CD14-positive monocyte (primary cell): ENCODE measurements at regions not wholly inside any gene's neighbourhood (a gene's known extent, or its start where the extent isn't known, plus 50 kb on each side); places are given as distances from the start of the nearest gene placed in this dataset.

Experiments
- DNase-seq, 3 donors: peaks; one replicate each; pipeline ENCODE4 v3.0.0-alpha.2; 2011 to 2022
- H2AFZ ChIP-seq: 2 replicates; pipeline ENCODE4 v1.6.0; 2012; ENCODE audit warnings: mild to moderate bottlenecking, low read depth, low read length, inconsistent platforms; ENCODE audit not compliant: insufficient read depth, poor library complexity, severe bottlenecking
- H3K27ac ChIP-seq, 2 donors: 1 replicate in 1 of 2; 2 replicates in 1 of 2; pipeline ENCODE4 v1.5.1; 2012 to 2013; ENCODE audit warnings: low read length in 2 of 2, control low read depth in 1 of 2, inconsistent platforms in 1 of 2, low read depth in 1 of 2, mild to moderate bottlenecking in 1 of 2
- H3K27me3 ChIP-seq, 2 donors: one replicate each; pipeline versions ENCODE4 v1.6.0 to v1.6.1; 2011 to 2013; ENCODE audit warnings: low read length in 2 of 2; ENCODE audit not compliant: control insufficient read depth in 2 of 2, insufficient read depth in 2 of 2
- H3K36me3 ChIP-seq, 2 donors: replicated peaks in 1 of 2; 1 replicate in 1 of 2; 2 replicates in 1 of 2; pipeline versions ENCODE4 v1.5.1 to v1.6.1; 2012 to 2013; ENCODE audit warnings: low read length in 2 of 2, control low read depth in 1 of 2, inconsistent platforms in 1 of 2, mild to moderate bottlenecking in 1 of 2; ENCODE audit not compliant: insufficient read depth in 2 of 2, control insufficient read depth in 1 of 2
- H3K4me1 ChIP-seq, 2 donors: 1 replicate in 1 of 2; 2 replicates in 1 of 2; pipeline versions ENCODE4 v1.5.1 to v1.6.1; 2012 to 2013; ENCODE audit warnings: low read length in 2 of 2, control low read depth in 1 of 2, inconsistent platforms in 1 of 2, mild to moderate bottlenecking in 1 of 2, moderate library complexity in 1 of 2; ENCODE audit not compliant: insufficient read depth in 2 of 2, control insufficient read depth in 1 of 2
- H3K4me2 ChIP-seq: replicated peaks from 2 replicates; pipeline ENCODE3; 2012; ENCODE audit warnings: low read length, moderate library complexity, mild to moderate bottlenecking; ENCODE audit not compliant: poor library complexity, severe bottlenecking; ENCODE audit errors: extremely low read depth
- H3K4me3 ChIP-seq, 3 experiments: fragments of 200-600 bp in 1 of 3; sonication (generic) in 1 of 3; replicated peaks in 1 of 3; 1 replicate in 2 of 3; 2 replicates in 1 of 3; pipeline ENCODE4 v1.5.1; 2011 to 2013; ENCODE audit warnings: low read length in 3 of 3, mild to moderate bottlenecking in 3 of 3, control low read depth in 2 of 3, low read depth in 2 of 3, inconsistent platforms in 1 of 3, moderate library complexity in 1 of 3
- H3K79me2 ChIP-seq: 2 replicates; pipeline ENCODE4 v1.6.0; 2012; ENCODE audit warnings: mild to moderate bottlenecking, control low read depth, inconsistent platforms, low read length, moderate library complexity; ENCODE audit not compliant: insufficient read depth
- H3K9ac ChIP-seq: 2 replicates; pipeline ENCODE4 v1.6.0; 2017; ENCODE audit warnings: low read length, mild to moderate bottlenecking; ENCODE audit not compliant: insufficient read depth, poor library complexity, severe bottlenecking
- H3K9me3 ChIP-seq, 2 donors: replicated peaks in 1 of 2; 1 replicate in 1 of 2; 2 replicates in 1 of 2; pipeline versions ENCODE4 v1.5.1 to v1.6.1; 2012 to 2013; ENCODE audit warnings: low read length in 2 of 2, control low read depth in 1 of 2; ENCODE audit not compliant: control insufficient read depth in 1 of 2, insufficient read depth in 1 of 2
- H4K20me1 ChIP-seq: 2 replicates; pipeline ENCODE4 v1.6.0; 2012; ENCODE audit warnings: mild to moderate bottlenecking, low read length, control low read depth, moderate library complexity; ENCODE audit not compliant: insufficient read depth
- H3K27ac Mint-ChIP-seq, 7 donors: one replicate each; pipeline ENCODE4 v1.8.0; 2020; ENCODE audit warnings: mild to moderate bottlenecking in 7 of 7, mixed read lengths in 7 of 7, moderate library complexity in 6 of 7, inconsistent platforms in 2 of 7
- H3K27me3 Mint-ChIP-seq, 3 donors: one replicate each; pipeline ENCODE4 v1.8.0; 2021 to 2022; ENCODE audit warnings: low read depth in 3 of 3, mild to moderate bottlenecking in 3 of 3, mixed read lengths in 3 of 3, moderate library complexity in 3 of 3, inconsistent platforms in 1 of 3
- H3K36me3 Mint-ChIP-seq, 2 donors: one replicate each; pipeline ENCODE4 v1.8.0; 2020; ENCODE audit warnings: mixed read lengths in 2 of 2, inconsistent platforms in 1 of 2, mild to moderate bottlenecking in 1 of 2
- H3K4me1 Mint-ChIP-seq: one replicate; pipeline ENCODE4 v1.8.0; 2020; ENCODE audit warnings: mild to moderate bottlenecking, mixed read lengths
- H3K4me3 Mint-ChIP-seq, 2 donors: one replicate each; pipeline ENCODE4 v1.8.0; 2020; ENCODE audit warnings: mild to moderate bottlenecking in 2 of 2, mixed read lengths in 2 of 2, moderate library complexity in 1 of 2
- H3K9me3 Mint-ChIP-seq, 7 donors: one replicate each; pipeline ENCODE4 v1.8.0; 2020 to 2022; ENCODE audit warnings: mixed read lengths in 7 of 7, mild to moderate bottlenecking in 6 of 7, moderate library complexity in 6 of 7, inconsistent platforms in 2 of 7
- WGBS: methylation state at CpG from one replicate; pipeline ENCODE4 v1.1.5; 2013; ENCODE audit warnings: missing lambda C conversion rate; ENCODE audit not compliant: insufficient coverage; 5-methylcytosine and 5-hydroxymethylcytosine counted together
- intact Hi-C, 2 donors: fragments of 100-400 bp; cut with micrococcal nuclease; formaldehyde crosslinking; loops; one replicate each; pipeline versions ENCODE4 v1.15.0 to v1.15.1; 2023
- TF ChIP-seq, protein P1 (sequence below): fragments of 200-600 bp; IDR thresholded peaks from one replicate; pipeline ENCODE4 v1.8.0; 2022; ENCODE audit warnings: antibody characterized with exemption, mild to moderate bottlenecking

DNA sequence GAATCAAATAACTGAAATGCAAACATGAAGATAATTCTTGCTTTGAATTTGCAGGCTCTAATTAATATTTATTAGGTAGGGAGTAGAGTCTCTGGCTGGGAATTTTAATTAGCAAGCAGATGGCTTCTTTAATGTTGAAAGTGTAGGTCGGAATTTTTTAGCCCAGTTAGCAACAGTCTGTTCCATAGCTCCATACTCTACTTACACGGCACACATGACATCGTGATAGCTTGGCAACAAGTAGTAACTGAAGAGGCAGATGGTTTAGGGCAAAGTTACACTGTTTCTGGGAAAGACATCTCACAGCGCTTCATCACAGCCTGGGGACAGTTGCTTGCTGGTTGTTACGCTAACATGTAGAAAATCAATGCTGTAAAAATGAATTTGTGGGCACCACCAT lies 710.7 kb downstream of the GALC start:
- Histone ChIP-seq H2AFZ (no peak overlapping the region), H3K27me3 (no peaks in the 10 kb centered on the region), H3K4me2 (no peak overlapping the region), H3K9ac (no peak overlapping the region), H3K27ac (no peak overlapping the region), H3K9me3 (peaks cover 0 to 5% of the 10 kb centered on the region in 2 donors), H4K20me1 (no peaks in the 10 kb centered on the region), H3K36me3 (no peaks in the 10 kb centered on the region), H3K4me1 (no peaks in the 10 kb centered on the region), H3K79me2 (no peaks in the 10 kb centered on the region), H3K4me3 (no peak overlapping the region)
- no peak overlapping the region for H3K4me3 Mint-ChIP-seq
- H3K36me3 Mint-ChIP-seq, result no peaks in the 10 kb centered on the region
- intact Hi-C loops, result no loop called here
- peaks cover 0 to 17% (median 6%) of the 10 kb centered on the region in 7 donors for H3K9me3 Mint-ChIP-seq
- H3K4me1 Mint-ChIP-seq, result no peaks in the 10 kb centered on the region
- TF ChIP-seq, protein P1, sequence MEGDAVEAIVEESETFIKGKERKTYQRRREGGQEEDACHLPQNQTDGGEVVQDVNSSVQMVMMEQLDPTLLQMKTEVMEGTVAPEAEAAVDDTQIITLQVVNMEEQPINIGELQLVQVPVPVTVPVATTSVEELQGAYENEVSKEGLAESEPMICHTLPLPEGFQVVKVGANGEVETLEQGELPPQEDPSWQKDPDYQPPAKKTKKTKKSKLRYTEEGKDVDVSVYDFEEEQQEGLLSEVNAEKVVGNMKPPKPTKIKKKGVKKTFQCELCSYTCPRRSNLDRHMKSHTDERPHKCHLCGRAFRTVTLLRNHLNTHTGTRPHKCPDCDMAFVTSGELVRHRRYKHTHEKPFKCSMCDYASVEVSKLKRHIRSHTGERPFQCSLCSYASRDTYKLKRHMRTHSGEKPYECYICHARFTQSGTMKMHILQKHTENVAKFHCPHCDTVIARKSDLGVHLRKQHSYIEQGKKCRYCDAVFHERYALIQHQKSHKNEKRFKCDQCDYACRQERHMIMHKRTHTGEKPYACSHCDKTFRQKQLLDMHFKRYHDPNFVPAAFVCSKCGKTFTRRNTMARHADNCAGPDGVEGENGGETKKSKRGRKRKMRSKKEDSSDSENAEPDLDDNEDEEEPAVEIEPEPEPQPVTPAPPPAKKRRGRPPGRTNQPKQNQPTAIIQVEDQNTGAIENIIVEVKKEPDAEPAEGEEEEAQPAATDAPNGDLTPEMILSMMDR, result no peak
- DNase-seq, result no peak
- no peaks in the 10 kb centered on the region for H3K27me3 Mint-ChIP-seq
- WGBS, result no CpG with 5 or more reads among the region's 5 CpGs
- H3K27ac Mint-ChIP-seq, result no peak overlapping the region

DNA sequence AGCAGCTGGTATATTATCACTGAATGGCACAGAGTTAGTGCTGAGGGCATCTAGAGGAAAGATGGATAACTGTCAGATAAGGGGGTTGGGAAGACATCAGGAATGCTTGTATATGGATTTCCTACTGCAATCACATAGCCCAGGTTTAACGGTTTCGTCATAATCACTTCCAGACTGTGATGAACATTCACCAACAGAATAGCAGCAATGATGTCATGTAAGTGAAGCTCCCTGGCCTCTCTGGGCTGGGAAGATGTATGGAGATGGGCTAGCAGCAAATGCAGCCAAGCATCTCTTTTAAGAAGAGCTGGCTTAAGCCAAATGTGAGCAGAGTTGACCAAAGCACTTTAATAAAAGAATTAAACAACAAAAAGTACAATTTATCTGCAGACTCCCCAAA lies 714.6 kb downstream of the GALC start:
- no peak overlapping the region for H3K4me3 Mint-ChIP-seq
- H3K9me3 Mint-ChIP-seq, result peaks cover 4 to 12% (median 7%) of the 10 kb centered on the region in 7 donors
- TF ChIP-seq, protein P1, result no peak
- intact Hi-C loops, result no loop called here
- no peaks in the 10 kb centered on the region for H3K36me3 Mint-ChIP-seq
- H2AFZ ChIP-seq, result no peak overlapping the region
- H3K79me2 ChIP-seq, result no peaks in the 10 kb centered on the region
- no peak overlapping the region for H3K4me3 ChIP-seq
- no peaks in the 10 kb centered on the region for H3K27me3 ChIP-seq
- no peak overlapping the region for H3K4me2 ChIP-seq
- H3K27ac Mint-ChIP-seq, result no peak overlapping the region
- H3K4me1 Mint-ChIP-seq, result no peaks in the 10 kb centered on the region
- no peaks in the 10 kb centered on the region for H3K36me3 ChIP-seq
- no peaks in the 10 kb centered on the region for H3K27me3 Mint-ChIP-seq
- H3K27ac ChIP-seq, result no peak overlapping the region
- H3K4me1 ChIP-seq, result no peaks in the 10 kb centered on the region
- no peak for DNase-seq
- no peak overlapping the region for H3K9ac ChIP-seq
- H3K9me3 ChIP-seq, result peaks cover 3 to 4% of the 10 kb centered on the region in 2 donors
- H4K20me1 ChIP-seq, result no peaks in the 10 kb centered on the region
- no CpG with 5 or more reads among the region's 2 CpGs for WGBS
